Vagina (tissue), 2 donors: ENCODE measurements at regions not wholly inside any gene's neighbourhood (a gene's known extent, or its start where the extent isn't known, plus 50 kb on each side); places are given as distances from the start of the nearest gene placed in this dataset.

Source experiments
- CTCF ChIP-seq, 3 experiments: fragments of 450-650 bp in 2 of 3; fragments of 200-600 bp in 1 of 3; sonication (generic) in 1 of 3; IDR thresholded peaks; one replicate each; pipeline ENCODE4 v1.5.1; 2017 to 2019; ENCODE audit warnings: antibody characterized with exemption in 3 of 3, mild to moderate bottlenecking in 2 of 3, moderate library complexity in 2 of 3
- POLR2A ChIP-seq, 2 donors: fragments of 450-650 bp; IDR thresholded peaks; one replicate each; pipeline ENCODE4 v1.6.1; 2017; ENCODE audit warnings: antibody characterized with exemption in 2 of 2, mild to moderate bottlenecking in 2 of 2, moderate library complexity in 2 of 2

GRCh38 chr2:187274146-187274545, 173.9 kb downstream of the CALCRL start:
- TF ChIP-seq POLR2A (IDR thresholded peaks at IDR 0.05) (no peak), CTCF (IDR thresholded peaks at IDR 0.05) (no peak)
